NCI-H524 treated with DMSO at 0.1 percent for 48 hours (cell line): ENCODE measurements at regions not wholly inside any gene's neighbourhood (a gene's known extent, or its start where the extent isn't known, plus 50 kb on each side); places are given as distances from the start of the nearest gene placed in this dataset.
"Not testable (repeated sequence)": the region's sequence is repeated elsewhere in the genome, so short reads cannot be mapped to it uniquely, and the experiment has no call there.

Source experiments
- DNase-seq: peaks from one replicate; lab custom pipeline; 2025; lab: John Stamatoyannopoulos, UW

DNA sequence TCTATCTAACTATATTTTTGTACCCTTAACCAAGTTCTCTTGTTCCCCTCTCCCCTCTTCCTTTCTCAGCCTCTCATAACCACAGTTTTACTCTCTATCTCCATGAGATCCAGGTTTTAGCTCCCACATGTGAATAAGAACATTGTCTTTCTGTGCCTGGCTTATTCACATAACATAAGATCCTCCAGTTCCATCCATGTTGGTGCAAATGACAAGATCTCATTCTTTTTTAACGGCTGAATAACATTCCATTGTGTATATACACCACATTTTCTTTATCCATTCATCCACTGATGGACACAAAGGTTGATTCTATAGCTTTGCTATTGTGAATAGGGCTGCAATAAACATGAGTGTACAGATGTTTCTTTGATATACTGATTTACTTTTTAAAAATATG, 83.9 kb upstream of the TMEM178A start:
- DNase-seq = no peak

DNA sequence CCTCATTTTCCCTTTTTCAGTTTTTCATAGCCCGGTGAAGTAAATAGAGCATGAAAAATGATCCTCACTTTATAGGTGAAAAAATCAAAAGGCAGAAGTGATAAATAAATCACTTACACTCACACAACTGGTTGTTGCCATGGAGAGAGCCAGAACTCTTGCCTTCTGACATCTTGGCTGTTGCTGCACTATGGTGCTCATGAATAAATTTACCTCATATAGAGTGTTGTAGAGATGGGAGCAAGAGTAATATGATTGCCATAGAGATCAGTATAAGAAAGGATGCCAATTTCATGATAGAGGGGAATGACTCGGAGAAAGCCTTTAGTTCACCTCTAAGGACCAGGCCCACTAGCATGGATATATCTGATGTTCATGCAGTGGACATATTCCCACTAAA, 82.5 kb upstream of the TMEM178A start:
- no peak for DNase-seq

DNA sequence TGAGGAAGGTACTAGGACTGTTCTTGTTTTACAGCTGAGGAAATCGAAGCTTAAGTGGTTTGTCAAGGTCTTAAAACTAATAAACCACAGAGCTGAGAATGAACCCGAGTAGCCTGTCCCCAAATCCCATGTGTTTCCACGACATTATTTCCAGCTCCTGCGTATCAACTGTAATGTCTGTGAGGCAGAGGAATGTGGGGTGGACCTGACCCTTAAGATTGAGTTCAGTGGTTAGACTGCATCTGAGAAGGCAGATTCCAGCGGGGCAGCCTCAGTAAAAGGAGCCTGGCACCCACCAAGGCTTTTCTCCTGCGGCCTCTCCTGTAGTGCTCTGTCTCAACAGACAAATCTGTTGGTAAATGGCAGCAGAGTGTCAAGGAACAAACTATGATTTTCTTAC, 81.9 kb upstream of the TMEM178A start:
- DNase-seq = no peak

DNA sequence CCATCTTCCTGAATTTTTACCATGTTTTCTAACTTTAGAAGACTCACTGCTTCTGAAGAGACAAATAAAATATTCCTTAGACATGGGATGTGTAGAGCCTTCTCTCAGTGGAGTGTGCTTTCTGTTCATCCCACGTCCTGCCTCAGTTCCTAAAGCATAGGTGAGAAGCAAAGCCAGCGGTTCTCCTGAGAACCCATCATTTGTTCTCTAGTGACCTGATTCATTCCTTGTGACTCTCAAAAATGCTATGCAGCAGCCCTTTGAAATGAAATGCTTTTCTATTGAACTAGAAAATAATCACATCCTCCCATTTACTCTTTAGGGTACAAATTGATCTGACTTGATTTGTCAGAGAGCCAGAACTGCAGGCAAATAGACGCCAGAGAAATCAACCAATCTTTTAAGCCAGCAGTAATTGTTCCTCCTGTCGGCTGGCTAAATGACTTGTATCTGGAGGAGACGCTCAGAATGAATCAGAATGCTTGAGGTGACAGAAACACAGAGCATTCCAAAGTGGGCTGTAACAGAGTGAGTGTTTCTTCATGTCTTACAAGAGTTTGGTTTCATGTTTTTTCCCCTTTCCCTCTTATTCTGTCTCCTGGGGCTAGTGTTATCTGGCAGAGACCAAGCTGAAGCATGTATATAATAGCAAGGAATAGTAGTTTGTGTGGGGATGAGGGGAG, 81.3 kb upstream of the TMEM178A start:
- no peak for DNase-seq

DNA sequence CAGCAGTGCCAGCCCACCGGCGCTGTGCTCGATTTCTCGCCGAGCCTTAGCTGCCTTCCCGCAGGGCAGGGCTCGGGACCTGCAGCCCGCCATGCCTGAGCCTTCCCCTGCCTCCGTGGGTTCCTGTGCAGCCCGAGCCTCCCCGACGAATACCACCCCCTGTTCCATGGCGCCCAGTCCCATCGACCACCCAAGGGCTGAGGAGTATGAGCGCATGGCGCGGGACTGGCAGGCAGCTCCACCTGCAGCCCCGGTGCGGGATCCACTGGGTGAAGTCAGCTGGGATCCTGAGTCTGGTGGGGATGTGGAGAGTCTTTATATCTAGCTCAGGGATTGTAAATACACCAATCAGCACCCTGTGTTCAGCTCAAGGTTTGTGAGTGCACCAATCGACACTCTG, 80.2 kb upstream of the TMEM178A start:
- DNase-seq = not testable (repeated sequence)

DNA sequence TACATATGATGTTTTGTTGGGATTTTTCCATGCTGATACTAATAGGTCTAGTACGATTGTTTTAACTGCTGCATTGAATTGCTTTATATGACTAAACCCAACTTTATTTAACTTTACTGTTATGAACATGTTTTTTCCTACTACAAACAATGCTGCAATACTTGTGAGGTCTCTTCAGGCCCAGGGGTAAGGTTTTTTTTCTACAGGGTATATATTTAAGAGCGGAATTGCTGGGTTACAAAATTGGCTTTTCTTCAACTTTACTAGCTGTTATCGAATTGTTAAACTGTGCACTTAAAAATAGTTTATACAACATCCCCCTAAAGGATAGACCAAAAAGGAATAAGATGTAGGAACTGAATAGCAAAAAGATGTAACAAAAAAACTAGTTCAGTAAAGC, 78.5 kb upstream of the TMEM178A start:
- DNase-seq = no peak

DNA sequence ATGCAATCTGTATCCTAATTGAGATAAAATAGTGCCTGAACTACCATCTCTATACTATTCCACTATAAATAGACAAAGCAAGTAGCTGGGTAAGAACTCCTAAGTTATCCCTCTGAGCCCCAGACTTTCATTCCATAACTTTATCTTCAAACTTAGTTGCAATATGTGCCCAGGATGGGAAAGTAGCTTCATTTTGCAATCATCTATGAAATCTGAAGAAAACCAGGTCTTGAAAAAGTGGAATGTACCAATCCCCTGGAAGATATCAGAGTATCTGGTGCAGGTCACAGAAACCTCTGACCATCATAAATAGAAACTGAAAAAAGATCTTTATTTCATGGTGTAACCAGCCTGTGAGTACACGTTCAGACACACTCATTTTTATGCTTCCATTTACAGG, 78.1 kb upstream of the TMEM178A start:
- no peak for DNase-seq

DNA sequence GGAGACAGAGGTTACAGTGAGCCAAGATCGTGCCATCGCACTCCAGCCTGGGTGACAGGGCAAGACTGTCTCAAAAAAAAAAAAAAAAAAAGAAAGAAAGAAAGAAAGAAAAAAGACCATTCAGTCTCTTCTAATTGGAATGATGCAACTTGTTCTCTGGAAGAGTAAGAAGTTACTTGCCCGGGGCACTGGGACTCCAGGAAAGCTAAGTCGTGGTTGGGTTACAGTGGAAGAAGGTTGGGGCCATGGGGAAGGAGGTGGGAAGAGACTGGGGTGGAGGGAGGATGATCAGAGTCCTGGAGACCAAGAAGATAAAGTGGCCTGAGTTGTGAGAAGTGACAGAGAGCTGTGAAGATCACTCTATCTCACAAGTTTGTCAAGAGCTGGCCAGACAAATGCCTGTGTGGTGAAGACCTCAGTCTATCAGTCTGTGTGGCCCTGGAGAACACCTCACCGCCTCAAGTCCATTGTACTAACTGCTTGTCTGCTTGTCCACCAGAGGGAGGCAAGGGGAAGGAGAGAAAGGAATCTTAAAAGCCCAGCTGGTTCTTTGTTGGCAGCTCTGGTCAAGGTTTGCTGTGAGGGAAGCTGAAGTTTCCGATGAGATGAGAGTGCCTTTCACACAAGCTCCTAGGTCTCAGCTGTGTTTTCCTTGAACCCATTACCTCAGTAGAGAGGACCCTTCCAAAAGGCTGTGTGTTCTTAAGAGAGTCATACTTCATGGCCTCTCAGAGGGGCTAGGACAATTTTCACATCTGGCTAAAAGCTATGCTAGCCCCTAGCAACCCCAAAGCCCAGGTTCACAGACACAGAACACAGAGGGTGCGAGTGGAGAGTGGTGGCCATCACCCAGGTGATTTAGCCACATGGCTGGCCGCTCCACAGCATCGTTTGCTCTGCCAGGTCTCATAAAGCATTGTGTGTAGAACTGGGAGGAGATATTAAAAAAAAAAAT, 72.0 kb upstream of the TMEM178A start:
- peak; percentile 35 for DNase-seq

DNA sequence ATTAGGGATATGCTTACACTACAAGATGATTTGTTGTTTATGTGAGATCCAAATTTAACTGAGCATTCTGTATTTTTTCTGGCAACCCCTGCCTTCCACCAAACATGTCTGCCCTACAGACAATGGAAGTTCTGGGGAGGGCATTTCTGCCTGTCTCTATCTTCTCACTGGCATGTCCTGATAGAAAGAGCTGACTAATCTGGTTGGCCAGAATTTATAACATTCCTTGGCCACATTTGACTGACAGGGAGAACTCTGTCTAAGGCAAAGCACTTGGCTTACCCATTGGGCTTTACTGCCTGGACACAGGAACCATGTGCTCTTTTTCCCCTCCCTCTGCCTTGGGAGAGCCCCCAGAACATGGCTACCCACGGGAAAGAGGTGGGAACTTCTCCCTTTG, 70.6 kb upstream of the TMEM178A start:
- DNase-seq = no peak

DNA sequence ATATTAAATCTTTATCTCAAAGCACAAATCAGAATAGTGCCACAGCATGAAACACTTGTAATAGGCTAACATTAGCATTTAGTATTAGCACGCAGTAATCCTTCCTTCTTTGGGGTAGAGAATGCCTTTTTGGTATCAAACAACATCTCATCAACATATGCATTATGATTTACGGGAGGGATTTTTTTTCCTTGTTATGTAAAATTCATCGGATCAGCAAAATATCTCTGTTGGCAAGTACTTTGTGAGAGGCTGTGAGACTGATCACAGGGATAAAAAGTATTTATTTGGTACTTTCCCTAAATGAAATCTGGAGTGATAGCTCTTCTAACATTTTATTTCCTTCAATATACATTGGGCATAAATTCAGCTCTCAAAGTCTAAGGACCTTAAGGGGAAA, 68.4 kb upstream of the TMEM178A start:
- DNase-seq = no peak

DNA sequence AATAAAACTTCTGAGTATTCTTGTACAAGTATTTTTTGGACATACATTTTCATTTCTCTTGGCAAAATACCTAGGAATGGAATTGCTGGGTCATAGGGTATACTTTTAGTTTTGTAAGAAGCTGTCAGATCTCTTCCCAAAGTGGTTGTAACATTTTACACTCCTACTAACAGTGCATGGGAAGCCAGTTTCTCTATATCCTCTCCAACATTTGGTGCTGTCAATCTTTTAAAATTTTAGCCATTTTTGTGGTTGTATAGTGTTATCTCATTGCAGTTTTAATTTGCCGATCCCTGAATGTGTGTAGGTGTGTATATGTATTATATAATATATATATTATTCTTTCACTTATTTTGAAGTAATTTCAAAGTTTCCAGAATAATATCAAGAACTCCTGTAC, 63.1 kb upstream of the TMEM178A start:
- no peak for DNase-seq

DNA sequence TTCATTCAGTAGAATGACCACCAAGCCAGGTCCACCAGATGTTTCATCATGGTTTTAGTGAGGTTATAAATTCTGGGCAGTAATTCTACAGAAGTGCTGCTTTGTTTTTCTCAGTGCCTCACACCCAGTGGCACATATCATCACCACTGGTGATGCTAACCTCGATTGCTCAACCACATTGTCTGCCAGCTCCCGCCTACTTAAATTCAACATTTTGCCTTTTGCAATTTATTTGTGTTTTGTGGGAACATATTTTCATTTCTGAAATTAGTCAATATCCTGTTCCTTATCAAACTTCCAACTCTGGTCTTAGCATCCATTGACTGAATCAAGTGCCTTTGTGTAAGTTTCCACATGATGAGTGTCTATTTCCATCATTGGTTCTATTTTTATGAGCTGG, 62.3 kb upstream of the TMEM178A start:
- no peak for DNase-seq

DNA sequence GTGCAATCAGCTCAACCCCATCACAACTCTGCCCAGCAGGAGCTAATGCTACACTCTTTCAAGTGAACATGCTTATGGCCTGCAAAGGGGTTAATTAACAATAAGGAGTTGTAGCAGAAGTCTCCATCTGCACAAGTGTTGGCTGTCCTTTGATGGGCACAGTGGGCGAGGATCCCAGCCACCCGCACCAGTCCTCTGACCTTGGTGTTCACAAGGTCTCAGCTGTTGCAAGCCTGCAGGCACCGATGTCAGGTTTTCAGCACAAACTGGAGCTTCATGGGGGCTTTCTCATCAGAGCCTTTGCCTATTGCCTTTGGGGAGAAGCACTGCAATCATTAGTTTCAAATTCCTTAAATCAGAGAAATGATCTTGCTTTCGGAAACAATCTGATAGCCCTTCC, 60.9 kb upstream of the TMEM178A start:
- no peak for DNase-seq

DNA sequence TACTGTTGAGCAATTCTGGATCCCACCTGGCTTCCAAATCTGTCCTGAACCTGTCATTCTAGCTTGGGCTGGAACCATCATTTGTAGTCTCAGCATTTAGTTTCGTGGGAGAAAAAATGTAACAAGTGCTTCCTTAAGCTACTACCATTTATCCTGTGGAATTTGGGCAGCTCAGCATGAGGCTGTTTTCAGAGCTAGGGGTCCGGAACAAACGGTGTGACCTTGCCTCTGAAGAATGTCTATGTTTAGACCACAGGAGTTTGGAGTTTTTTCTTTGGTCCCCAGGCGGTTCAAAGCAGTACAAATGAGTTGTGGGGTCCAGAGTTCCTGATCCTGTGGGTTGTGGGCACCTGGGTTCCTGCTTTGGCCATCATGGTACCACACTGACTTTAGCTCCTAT, 59.1 kb upstream of the TMEM178A start:
- no peak for DNase-seq

DNA sequence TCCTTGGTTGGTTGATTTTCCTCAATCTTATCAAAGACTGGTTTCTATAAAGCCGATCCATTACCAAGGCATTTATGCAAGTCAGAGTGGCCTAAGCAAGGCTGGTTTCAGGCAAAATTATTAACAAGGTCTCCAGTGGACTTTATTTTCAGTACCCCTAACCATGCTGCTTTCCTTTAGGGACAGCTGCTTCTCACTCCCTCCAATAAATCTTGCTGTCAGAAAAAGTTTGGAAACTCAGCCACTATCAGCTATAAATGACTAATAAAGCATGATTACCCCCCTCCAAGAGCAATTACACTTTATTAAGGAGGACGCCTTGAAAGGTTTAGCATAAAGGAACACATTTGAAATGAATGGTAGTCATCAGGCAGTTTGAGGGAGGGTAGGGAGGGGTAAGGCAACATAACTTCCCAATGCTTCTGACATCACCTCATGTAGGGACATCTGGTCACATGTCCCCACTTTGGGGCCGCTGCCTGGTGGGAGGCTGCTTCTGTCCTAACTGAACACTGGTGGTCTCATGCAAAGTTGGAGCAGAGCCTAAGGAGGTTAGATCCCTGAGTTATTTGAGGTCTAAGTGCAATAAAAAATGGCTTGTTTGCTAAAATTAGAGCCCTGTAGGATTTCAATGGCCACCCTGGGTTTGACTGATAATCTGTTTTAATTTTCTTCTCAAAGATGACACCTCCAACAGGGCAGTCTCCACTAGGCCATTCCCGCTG, 58.0 kb upstream of the TMEM178A start:
- DNase-seq = no peak

DNA sequence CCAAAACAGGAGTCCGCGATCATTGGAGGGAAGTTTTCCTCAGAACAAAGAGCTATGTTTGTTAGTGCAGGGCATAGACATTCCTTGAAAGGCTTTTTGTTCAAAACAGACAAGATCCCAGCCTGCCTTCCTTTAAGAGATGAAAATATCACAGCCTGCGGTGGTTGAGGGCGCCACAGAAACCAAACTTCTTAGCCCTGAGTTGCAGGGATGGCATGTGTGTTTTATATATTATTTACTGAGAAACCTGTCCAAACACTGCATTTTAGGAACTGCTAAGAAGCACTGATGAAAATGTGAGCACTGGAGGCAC, 57.5 kb upstream of the TMEM178A start:
- DNase-seq = no peak

DNA sequence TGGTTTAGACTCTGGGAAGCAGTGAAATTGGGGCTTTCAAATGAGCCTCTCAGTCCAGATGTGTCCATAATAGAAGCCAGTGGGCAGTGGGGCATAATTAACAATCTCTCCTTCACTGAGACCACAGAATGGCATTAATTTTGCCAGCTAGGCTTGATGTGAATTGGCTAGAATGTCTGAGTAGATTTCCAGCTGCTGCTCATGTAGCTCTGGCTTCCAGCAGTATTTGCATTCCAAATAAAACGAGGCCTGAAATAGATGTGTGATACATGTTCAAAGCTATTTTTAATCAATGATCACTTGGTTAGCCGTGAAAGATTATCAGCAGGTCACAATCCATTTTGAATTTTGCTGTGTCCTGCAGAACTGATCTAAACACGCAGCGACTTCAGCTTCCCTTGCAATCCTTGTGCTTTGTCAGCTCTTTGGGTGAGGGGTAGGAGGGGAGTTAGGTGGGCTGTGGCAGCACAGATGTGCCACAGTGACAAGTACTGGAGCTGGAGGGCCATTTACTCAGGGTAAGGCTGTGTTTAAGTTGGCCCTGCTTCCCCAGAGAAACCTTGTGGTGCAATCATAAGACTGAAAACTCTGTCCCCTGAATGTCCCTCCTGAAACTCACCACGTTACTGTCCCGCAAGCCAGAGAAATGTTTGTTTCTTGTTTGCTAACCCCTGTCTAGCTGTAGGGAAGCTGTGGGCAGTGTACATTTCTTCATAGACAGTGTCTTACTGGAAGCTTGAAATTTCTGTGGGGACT, 56.9 kb upstream of the TMEM178A start:
- DNase-seq = no peak

DNA sequence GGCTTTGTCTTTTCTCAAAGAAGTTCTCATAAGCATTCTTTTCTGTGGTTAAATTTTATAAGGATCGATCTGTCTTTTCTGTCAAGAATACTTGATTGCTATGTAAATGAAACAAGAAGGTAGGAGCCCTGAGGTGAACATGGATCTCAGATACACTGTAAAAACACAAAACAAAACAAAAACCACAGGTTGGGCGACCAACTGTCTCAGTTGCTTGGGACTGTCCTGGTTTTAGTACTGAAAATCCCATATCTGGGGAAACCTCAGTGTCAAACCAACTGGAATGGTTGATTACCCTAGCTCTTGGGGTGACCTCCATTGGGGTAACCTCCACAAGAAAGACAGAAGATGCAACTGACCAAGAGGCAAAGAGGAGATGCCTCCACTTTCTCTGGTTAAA, 55.8 kb upstream of the TMEM178A start:
- DNase-seq = no peak

DNA sequence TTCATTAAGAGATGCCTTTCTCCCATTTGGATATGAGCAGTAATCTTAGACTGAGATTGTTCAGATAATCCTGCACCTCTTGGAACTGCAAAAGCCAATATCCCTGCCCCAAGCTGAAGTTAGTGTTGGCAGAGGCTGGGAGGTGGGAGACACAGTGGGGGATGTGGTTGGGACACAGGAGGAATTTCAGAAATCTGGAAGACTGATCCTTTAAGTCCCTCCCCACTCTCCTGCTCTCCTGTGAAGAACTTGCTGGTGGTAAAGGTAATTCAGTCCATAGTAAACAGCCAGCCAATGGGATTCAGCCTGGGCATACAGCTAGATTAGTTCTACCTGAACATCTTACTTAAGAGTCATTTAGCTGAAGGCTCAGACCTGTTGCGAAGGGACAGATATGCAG, 50.0 kb upstream of the TMEM178A start:
- no peak for DNase-seq
